SH-SY5Y (cell line): ENCODE measurements at regions not wholly inside any gene's neighbourhood (a gene's known extent, or its start where the extent isn't known, plus 50 kb on each side); places are given as distances from the start of the nearest gene placed in this dataset.

Experiments
- GATA2 ChIP-seq: IDR thresholded peaks from 2 replicates; pipeline ENCODE4 v1.6.1; 2011; ENCODE audit warnings: mild to moderate bottlenecking, low read depth, low read length
- GATA3 ChIP-seq: IDR thresholded peaks from 2 replicates; pipeline ENCODE4 v1.6.1; 2011; ENCODE audit warnings: low read depth, mild to moderate bottlenecking, low read length, moderate library complexity

DNA sequence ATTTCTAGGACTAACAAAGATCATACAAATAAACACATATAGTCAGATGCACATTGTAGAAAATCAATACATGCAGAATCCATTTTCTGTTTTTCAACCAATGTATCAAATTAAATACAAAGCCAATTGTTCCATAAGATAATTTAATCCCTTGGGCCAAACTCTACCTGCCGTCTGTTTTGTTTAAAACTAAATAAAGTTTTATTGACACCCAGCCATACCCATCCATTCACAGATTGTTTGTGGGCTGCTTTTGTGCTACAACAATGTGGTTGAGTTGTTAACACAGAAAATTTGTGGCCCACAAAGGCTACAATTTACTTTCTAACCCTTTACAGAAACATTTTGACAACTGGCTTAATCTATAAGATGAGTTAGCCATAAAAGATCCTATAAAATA lies 484.0 kb upstream of the ID2 start:
- TF ChIP-seq GATA3: no peak
- TF ChIP-seq GATA2: no peak
